ENCODE measurements at regions not wholly inside any gene's neighbourhood (a gene's known extent, or its start where the extent isn't known, plus 50 kb on each side); places are given as distances from the start of the nearest gene placed in this dataset.

- no peak overlapping the region for H3K4me3 ChIP-seq (ENCODE audit: low read depth, low read length)
- DNase-seq (ENCODE audit: low read depth), result no peak
- no peak for TF ChIP-seq CTCF (IDR thresholded peaks at IDR 0.05; ENCODE audit: insufficient read depth, low read depth, low read length)
Observed at GRCh38 chr11:15525582-15525981, 410.9 kb downstream of the INSC start.

- no peak for DNase-seq (ENCODE audit: low read depth)
Observed at GRCh38 chr11:15526032-15526431, 411.3 kb downstream of the INSC start.

GRCh38 chr11:15526859-15527450, 412.2 kb downstream of the INSC start:
- TF ChIP-seq CTCF (IDR thresholded peaks at IDR 0.05; ENCODE audit: insufficient read depth, low read depth, low read length), result no peak
- DNase-seq (ENCODE audit: low read depth), result no peak

More at GRCh38 chr11:15526032-15526431, 411.3 kb downstream of the INSC start:
- no peak for TF ChIP-seq CTCF (IDR thresholded peaks at IDR 0.05; ENCODE audit: insufficient read depth, low read depth, low read length)
- no peak overlapping the region for H3K4me3 ChIP-seq (ENCODE audit: low read depth, low read length)

GRCh38 chr11:15532432-15532831, 417.7 kb downstream of the INSC start:
- H3K4me3 ChIP-seq (ENCODE audit: low read depth, low read length), result no peak overlapping the region
- no peak for TF ChIP-seq CTCF (IDR thresholded peaks at IDR 0.05; ENCODE audit: insufficient read depth, low read depth, low read length)
- no peak for DNase-seq (ENCODE audit: low read depth)

More at GRCh38 chr11:15526859-15527450, 412.2 kb downstream of the INSC start:
- H3K4me3 ChIP-seq (ENCODE audit: low read depth, low read length), result no peak overlapping the region

- no peak for TF ChIP-seq CTCF (IDR thresholded peaks at IDR 0.05; ENCODE audit: insufficient read depth, low read depth, low read length)
- DNase-seq (ENCODE audit: low read depth), result no peak
- H3K4me3 ChIP-seq (ENCODE audit: low read depth, low read length), result no peak overlapping the region
Observed at GRCh38 chr11:15534266-15534665, 419.5 kb downstream of the INSC start.

GRCh38 chr11:15535414-15535813, 420.7 kb downstream of the INSC start:
- DNase-seq (ENCODE audit: low read depth), result no peak
- H3K4me3 ChIP-seq (ENCODE audit: low read depth, low read length), result no peak overlapping the region
- TF ChIP-seq CTCF (IDR thresholded peaks at IDR 0.05; ENCODE audit: insufficient read depth, low read depth, low read length), result no peak

GRCh38 chr11:15536438-15536837, 421.7 kb downstream of the INSC start:
- no peak for TF ChIP-seq CTCF (IDR thresholded peaks at IDR 0.05; ENCODE audit: insufficient read depth, low read depth, low read length)
- DNase-seq (ENCODE audit: low read depth), result no peak
- H3K4me3 ChIP-seq (ENCODE audit: low read depth, low read length), result no peak overlapping the region
